HG02798 (cell line): ENCODE measurements at regions not wholly inside any gene's neighbourhood (a gene's known extent, or its start where the extent isn't known, plus 50 kb on each side); places are given as distances from the start of the nearest gene placed in this dataset.
"Not testable (repeated sequence)": the region's sequence is repeated elsewhere in the genome, so short reads cannot be mapped to it uniquely, and the experiment has no call there.

Source experiments
- ATAC-seq: cut with Tn5 transposase; IDR thresholded peaks from one replicate; pipeline ENCODE4 v1.9.1; 2021; ENCODE audit warnings: mild to moderate bottlenecking; ENCODE audit not compliant: unreplicated experiment, poor library complexity

DNA sequence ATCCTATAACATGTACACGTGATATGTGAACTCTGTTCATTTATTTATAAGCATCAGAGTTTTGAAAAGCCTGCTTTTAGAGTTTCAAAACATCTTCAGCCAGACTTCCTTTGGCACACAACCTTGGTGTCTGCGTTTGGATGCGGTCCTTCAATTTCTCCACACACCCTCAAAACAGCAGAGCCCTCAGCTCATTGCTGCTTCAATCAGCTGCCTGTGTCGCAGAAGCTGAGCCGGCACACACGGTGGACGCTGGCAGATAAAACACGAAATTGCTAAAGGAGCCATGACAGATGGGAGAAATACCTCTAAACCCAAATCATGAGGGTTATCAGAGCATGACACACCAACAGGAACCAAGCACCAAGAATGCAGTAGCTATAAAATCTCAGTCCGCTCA, 396.4 kb upstream of the AKR1E2 start:
- no peak for ATAC-seq

DNA sequence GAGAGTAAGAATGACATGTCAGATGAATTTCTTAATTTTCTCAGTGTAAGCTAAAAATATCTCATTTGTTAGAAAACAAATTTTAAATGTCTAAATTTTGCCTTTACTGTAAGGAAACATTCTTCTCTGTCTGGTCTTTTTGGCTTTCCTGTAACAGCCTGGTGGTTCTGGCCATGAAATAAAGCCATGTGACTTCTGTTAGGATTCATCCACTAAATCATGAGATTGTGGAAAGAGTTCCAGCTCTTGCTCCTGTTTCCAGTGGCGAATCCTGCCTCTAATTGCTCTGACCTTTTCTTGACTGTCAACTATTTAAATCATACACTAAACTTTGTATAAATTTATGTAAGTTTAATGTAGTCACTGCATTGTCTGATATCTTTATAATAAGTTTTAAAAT, 398.5 kb upstream of the AKR1E2 start:
- no peak for ATAC-seq

DNA sequence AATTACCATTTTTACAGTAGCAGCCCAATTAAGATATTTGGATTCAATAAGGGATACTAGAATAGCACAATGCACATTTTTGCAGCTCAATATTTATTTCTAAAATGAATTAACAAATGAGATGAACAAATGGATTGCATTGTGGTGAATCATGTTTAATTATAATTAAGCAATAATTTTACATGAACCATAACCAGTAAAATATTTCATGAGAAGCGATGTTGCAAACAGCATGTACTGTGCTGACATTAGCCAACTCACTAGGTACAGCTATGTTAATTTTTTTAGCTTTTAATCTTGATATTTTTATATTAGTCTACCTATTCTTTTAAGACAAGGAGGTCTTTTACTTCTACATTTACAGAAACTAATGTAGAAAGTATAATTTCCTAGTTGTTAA, 399.1 kb upstream of the AKR1E2 start:
- ATAC-seq = no peak

DNA sequence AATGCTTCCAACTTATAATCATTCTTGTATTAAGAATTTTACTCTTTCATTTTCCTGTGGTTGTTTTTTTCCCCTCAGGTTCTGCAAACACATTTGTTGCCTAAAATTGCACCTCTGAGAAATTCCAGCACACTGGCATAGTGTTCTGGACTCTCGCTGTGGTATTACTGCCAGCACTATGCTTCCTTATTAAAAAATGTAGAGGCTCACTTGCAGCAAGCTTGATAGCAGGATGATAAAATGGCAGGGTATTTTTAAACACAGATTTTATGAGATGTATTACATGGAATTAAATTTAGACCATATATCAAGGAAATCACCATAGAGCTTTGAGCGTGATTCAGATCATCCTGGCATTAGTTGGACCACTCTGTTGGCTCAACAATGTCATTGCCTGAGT, 416.7 kb upstream of the AKR1E2 start:
- no peak for ATAC-seq

DNA sequence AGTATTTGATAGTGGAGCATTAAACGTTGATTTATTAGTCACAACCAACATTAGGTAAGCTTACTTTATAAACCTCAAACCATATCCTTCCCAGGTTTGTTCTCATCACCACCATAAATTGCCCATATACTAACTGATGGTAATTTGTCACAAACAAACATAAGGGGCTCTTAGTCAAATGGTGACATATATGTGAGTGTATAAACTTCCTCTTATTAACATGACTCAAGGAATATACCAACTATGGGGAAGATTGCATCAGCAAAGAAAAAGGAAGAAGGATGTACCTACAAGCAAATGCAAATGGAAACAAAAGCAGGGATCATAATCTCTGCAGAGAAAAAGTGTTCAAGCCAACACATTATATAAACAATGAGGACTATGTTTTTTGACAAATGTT, 418.2 kb upstream of the AKR1E2 start:
- ATAC-seq = no peak

DNA sequence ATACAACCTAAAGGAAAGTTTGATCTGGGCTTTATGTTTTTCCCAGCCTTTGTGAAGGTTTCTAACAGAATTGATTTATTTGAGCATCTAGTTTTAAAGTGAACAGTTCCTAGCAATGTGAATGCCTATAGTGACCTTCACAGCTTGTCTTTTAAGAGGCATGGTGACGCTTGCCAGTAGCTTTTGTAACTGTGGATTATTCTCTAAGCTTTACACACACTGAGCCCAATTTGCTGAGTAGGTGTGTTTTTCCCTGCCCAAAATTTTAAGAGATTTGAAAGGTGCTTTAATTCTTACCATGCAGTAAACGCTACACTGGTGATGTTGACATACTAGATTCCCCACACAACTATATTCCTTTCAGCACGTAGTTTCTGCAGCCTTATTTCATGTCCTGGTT, 420.2 kb upstream of the AKR1E2 start:
- no peak for ATAC-seq

DNA sequence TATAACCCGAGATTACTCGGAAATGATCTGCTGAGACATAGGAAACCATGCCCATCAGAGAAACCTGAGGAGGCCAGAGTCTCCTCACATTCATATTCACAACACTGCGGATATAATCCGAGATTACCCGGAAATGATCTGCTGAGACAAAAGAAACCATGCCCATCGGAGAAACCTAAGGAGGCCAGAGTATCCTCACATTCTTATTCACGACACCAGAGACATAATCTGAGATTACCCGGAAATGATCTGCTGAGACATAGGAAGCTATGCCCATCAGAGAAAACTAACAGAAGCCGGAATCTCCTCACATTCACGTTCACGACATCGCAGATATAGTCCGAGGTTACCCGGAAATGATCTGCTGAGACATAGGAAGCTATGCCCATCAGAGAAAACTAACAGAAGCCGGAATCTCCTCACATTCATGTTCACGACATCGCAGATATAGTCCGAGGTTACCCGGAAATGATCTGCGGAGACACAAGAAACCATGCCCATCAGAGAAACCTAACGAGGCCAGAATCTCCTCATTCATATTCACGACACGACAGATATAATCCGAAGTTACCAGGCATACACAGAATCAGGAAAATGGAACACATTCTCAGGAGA, 422.3 kb upstream of the AKR1E2 start:
- ATAC-seq = no peak

DNA sequence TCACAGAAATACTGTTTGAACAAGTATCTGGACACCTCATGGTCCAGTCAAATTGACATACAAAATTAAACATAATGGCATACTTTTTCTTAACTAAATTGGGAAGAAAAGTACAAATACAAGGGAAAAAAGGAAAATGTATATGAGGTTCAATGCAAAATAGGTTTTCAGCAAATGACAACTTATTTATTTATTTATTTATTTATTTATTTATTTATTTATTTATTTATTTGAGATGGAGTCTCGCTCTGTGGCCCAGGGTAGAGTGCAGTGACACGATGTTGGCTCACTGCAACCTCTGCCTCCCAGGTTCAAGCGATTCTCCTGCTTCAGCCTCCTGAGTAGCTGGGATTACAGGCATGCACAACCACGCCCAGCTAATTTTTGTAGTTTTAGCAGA, 424.9 kb upstream of the AKR1E2 start:
- ATAC-seq = not testable (repeated sequence)

DNA sequence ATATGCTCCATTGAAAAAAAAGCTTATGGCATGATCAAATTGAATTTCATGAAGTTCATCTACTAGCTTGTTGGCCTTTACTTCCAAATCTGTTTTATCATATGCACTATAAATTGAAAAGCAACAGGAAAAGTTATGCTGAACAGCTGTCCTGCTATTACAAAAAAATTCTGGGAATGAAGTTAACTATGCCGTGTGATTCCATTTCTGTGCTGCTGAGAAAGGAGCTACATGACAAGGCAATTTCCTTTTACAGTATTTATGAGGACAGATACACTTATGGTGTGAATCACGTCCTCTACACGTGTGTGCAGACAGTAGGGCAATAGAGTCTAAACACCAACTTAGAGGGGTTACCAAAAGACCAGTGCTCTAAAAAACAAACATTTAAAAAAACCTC, 426.5 kb upstream of the AKR1E2 start:
- no peak for ATAC-seq

DNA sequence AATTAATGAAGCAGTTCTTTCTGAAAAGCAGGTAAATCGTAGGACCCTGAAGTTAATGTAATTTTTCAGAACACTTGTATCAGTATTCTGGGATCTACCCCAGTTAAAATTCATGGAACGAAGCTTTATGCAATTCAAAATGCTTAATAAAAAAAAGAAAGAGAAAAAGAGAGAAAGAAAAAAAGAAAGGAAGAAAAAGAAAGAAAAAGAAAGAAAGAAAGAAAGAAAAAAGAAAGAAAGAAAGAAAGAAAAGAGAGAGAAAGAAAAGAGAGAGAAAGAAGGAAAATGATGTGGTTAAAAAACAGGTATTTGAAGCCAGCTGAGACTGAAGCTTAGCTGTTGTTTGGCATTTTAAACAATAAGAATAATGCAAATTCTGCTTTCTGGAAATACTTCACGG, 427.4 kb upstream of the AKR1E2 start:
- no peak for ATAC-seq

DNA sequence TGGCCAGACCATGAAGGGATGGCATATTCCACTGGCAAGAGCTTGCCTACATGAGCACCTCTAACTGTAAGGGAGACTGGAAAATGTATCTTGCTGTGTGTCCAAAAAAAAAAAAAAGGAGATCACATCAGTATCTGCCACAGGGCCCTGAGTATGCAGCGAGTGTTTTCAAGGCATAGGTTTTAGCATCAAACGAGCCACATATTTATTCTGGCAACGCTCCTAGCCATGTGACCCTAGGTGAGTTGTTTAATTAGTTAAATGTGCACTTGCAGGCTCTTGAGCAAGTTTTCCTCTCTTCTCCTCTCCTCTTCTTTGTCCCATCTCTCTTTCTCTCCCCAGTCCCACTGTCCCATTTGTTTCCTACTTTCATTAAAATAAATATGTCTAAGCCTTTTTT, 428.7 kb upstream of the AKR1E2 start:
- no peak for ATAC-seq

DNA sequence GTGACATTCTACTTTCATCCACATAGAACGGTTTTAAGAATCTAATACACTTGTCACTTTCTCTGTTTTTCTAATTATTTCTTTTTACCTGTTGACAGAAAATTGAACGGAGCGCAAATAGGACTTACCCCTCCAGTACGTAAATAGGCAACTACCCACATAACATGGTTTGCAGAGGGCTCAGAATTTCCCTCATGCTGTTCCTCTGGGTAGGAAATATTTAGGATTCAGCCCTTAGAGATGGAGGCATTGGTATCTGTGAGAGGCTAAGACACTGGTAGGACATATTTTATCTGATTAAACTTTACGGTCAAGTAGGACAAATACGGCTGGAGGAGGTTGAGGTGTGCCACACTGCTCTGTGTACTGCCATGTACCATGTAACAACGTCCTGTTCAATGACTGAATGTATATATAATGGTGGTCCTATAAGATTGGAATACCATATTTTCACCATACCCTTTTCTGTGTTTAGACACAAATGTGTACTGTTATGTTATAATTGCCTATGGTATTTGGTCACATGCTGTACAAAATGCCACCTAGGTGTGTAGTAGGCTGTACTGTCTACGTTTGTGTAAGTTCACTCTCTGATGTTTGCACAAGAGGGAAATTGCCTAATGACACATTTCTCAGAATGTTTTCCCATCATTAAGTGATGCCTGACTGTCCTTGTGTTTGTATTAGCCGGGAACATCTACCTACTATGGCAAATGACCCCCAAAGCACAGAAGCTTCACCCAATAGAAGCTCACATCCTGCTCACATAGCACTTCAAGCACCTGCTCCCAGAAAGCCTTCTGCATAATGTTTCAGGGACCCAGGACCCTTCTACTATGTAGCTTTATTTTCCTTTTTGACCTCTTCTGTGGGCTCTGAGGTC, 429.4 kb upstream of the AKR1E2 start:
- no peak for ATAC-seq

DNA sequence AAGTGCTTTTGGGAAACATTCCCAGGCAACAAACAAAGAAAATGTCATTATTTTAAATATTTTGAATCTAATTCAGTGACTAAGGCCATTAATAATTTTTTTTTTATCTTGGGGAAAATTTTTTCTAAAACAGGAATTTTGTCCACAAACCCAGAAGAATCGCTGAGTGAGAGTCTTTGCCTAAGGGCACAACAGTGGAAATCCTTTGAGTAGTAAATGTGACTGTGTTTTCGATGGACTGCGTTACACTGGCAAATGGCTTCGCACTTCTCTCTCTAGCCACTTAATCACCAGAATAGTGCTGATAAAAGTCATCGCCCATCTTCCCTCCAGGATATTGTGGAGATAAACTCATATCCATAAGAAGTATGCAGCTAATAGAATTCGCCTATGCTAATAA, 430.3 kb upstream of the AKR1E2 start:
- no peak for ATAC-seq

DNA sequence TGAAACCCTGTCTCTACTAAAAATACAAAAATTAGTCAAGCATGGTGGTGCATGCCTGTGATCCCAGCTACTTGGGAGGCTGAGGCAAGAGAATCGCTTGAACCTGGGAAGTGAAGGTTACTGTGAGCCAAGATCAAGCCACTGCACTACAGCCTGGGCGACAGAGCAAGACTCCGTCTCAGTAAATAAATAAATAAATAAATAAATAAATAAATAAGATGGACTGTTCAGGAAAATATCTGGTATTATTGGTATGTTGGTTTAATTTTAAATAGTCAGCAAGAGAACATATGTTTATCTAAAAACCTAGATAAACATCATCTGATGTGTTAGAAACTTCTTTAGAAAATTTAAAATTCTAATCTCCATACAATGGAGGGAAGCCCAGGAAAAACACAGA, 431.6 kb upstream of the AKR1E2 start:
- not testable (repeated sequence) for ATAC-seq

DNA sequence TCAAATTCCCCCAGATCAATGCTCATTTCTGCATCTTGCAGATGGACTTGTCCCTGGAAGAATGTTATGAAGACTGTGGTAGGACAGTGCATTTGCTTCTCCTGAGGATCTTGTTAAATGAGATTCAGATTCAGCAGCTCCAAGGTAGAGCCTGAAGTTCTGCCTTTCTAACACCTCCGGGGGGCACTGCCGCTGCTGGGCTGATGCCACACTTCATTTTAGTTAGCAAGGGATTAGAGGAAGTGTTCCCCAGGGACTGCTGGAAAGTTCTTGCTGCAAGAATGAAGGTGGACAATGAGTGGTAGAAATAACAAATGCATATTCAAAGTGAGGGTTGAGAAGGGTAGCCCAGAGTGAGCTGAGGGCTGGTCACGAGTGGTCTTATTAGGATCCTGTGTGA, 434.3 kb upstream of the AKR1E2 start:
- no peak for ATAC-seq

DNA sequence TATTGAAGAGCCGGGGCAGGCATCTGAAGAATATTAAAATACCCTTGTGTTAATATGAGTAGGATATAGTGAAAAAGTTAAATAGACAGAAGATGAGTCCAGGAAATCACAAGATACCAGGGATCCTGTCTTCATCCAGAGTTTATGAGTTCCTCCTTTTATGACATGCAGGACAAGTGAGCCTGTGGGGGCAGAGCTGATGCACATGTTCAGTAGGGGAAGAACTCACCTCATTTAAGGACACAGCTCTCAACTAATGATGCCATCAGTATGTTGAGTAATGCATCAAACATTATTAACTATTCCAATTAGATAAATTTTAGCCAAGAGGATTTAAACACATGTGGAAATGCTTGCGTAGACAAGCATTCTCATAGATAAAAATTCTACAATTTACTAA, 435.8 kb upstream of the AKR1E2 start:
- ATAC-seq = no peak

DNA sequence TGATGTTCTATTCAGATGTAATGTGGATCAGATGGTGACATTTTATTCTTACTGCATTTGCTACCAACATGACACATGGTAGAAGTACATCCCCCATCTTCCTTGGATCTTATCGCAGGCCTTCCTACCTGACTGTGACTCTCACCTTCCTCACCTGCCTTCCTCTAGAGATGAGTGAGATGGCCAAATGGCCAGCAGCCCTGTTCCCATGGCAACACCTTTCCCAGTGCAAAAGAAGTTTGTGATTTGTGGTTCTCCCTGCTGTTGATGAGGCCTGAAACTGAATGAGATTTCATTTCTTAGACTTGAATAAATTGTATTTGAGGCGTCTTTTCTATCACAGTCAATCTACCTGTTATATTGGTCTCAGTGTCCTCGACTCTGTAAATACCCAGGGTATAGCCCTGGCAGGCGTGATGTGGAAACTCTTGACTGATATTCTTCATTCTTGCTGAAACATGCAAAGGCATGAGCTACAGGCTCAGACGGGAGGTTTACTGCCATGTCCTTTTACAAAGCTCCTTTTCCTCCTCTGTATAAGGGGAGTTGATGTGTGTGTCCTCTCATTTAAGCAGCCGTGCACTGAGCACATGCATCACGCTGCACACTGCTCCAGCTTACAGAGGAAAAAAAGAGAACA, 440.7 kb upstream of the AKR1E2 start:
- ATAC-seq = no peak

DNA sequence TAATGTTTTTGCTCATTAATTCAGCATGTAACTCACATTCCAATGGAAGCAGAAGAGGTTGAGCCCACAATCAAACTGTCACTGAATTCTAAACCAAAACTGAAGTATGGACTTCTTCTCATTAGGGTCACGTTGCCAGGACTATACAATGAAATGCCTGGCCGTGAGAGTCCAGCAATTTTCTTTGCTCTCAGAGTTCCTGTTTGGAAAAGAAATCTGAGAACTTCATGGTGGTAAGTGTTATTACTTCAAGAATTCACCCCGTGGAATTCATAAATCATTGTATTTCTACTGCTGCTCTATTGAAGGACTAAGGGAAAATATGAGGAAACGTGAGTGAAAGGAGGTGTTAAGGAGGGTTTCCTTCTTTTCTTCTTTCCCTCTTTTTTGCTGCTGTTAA, 441.8 kb upstream of the AKR1E2 start:
- no peak for ATAC-seq

DNA sequence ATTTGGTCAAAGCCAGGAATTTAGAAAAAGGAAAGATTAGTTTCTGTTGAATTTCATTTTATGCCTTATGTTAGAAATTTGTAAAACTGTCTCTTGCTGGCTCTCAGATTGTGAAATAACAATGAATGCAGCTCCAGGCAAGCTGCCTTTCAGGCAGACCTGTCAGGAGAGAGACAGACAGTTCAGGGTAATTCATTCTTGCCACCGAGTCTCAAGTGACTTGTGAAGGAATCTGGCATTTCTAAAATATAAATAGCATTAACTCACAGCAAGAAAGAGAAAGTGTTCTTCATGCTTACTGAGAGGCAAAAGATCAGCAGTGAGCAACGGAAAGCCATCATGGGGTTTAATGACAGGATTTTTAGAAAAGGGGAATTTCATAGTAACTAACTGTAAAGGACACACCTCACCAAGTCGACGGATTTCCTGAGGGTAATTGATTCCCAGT, 442.3 kb upstream of the AKR1E2 start:
- ATAC-seq = no peak

DNA sequence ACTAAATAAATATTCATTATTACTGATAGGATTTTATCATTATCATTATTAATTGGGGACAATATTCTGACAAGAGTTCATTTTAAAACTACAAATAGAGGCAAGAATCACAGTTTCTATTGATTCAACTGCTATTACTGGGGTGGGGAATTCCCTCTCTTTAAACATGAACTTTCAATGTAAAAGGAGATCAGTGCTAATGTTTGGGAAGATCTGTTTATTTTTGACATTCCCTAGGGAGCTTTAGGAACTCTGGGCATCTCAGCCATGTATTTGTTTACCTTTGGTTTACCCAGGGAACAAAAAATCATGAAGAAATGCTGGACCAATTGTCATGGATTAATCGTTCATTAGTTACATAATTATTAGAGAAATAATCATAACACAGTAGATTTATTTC, 443.2 kb upstream of the AKR1E2 start:
- no peak for ATAC-seq

DNA sequence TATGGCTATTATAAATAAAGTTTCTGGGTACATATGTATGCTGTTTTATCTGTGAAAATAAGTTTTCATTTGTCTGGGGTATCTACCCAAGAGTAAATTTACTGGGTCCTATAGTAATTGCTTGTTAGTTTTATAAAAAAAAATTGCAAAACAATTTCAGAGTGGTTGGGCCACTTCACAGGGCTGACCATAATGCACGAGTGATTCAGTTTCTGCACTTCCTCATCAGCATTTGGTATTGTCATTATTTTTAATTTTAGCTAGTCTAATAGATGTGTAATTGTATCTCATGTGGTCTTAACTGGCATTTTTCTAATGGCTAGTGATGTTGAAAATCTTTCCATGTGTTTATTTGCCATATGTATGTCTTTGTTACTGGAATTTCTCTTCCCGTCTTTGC, 452.4 kb upstream of the AKR1E2 start:
- no peak for ATAC-seq

DNA sequence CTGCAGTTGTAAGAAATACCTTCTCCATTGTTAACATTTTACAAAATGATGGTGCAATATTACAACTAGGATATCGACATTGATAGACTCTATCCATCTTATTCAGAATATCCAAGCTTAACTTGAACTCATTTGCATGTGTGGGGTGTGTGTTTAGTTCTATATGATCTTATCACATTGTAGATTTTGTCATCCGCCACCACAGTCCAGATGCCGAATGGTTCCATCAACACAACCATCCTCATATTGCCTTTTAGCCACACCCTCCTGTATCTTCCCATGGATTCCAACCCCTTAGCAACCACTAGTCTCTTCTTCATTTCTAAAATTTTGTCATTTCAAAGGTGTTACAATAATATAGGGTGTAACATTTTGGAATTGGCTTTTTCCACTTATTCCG, 452.9 kb upstream of the AKR1E2 start:
- ATAC-seq = no peak
